Liver (tissue), 8 donors: ENCODE measurements at regions not wholly inside any gene's neighbourhood (a gene's known extent, or its start where the extent isn't known, plus 50 kb on each side); places are given as distances from the start of the nearest gene placed in this dataset.

Source experiments
- DNase-seq: peaks from one replicate; pipeline ENCODE4 v3.0.0-alpha.2; 2017; ENCODE audit warnings: low spot score
- H3K27ac ChIP-seq, 2 donors: one replicate each; pipeline ENCODE4 v1.7.0; 2013; ENCODE audit warnings: inconsistent platforms in 2 of 2, low read length in 2 of 2, control low read depth in 1 of 2, low read depth in 1 of 2, mild to moderate bottlenecking in 1 of 2
- H3K27me3 ChIP-seq, 4 donors: one replicate each; pipeline versions ENCODE4 v1.6.1 to v1.7.0; 2013; ENCODE audit warnings: low read length in 3 of 4, inconsistent platforms in 1 of 4, mild to moderate bottlenecking in 1 of 4, moderate library complexity in 1 of 4; ENCODE audit not compliant: control insufficient read depth in 4 of 4, insufficient read depth in 4 of 4
- H3K36me3 ChIP-seq, 4 donors: one replicate each; pipeline versions ENCODE4 v1.6.1 to v1.7.0; 2013; ENCODE audit warnings: low read length in 3 of 4, mild to moderate bottlenecking in 3 of 4, low read depth in 1 of 4, moderate library complexity in 1 of 4; ENCODE audit not compliant: control insufficient read depth in 4 of 4, insufficient read depth in 3 of 4
- H3K4me1 ChIP-seq, 4 donors: one replicate each; pipeline versions ENCODE4 v1.6.1 to v1.7.0; 2013; ENCODE audit warnings: low read length in 3 of 4, mild to moderate bottlenecking in 3 of 4, moderate library complexity in 1 of 4; ENCODE audit not compliant: control insufficient read depth in 4 of 4, insufficient read depth in 4 of 4
- H3K4me3 ChIP-seq, 3 donors: one replicate each; pipeline versions ENCODE4 v1.6.1 to v1.7.0; 2013; ENCODE audit warnings: low read length in 3 of 3, control low read depth in 1 of 3, low read depth in 1 of 3, mild to moderate bottlenecking in 1 of 3
- H3K9ac ChIP-seq, 2 donors: one replicate each; pipeline ENCODE4 v1.7.0; 2013; ENCODE audit warnings: low read length in 2 of 2, mild to moderate bottlenecking in 2 of 2, moderate library complexity in 2 of 2, control low read depth in 1 of 2, low read depth in 1 of 2
- H3K9me3 ChIP-seq, 4 donors: one replicate each; pipeline versions ENCODE4 v1.6.1 to v1.7.0; 2013; ENCODE audit warnings: low read length in 3 of 4; ENCODE audit not compliant: control insufficient read depth in 4 of 4
- ATF3 ChIP-seq: IDR thresholded peaks from 2 replicates; pipeline ENCODE4 v1.6.1; 2016; ENCODE audit warnings: antibody characterized with exemption
- CTCF ChIP-seq: fragments of 150-350 bp; IDR thresholded peaks from 2 replicates; pipeline ENCODE4 v1.5.1; 2017; ENCODE audit warnings: improper control_type of control experiment, low read depth, low read length; ENCODE audit not compliant: missing input control
- EGR1 ChIP-seq, 2 donors: IDR thresholded peaks; 2 replicates each; pipeline ENCODE4 v1.6.1; 2016 to 2018; ENCODE audit warnings: antibody characterized with exemption in 2 of 2, low read depth in 2 of 2
- FOXA2 ChIP-seq: IDR thresholded peaks from 2 replicates; pipeline ENCODE4 v1.6.1; 2016; ENCODE audit warnings: antibody characterized with exemption
- GABPA ChIP-seq, 2 donors: IDR thresholded peaks in 1 of 2; conservative IDR thresholded peaks in 1 of 2; 2 replicates each; pipeline ENCODE4 v1.6.1; 2016; ENCODE audit warnings: antibody characterized with exemption in 2 of 2, mild to moderate bottlenecking in 1 of 2, moderate library complexity in 1 of 2
- HNF4A ChIP-seq, 2 donors: conservative IDR thresholded peaks; 2 replicates each; pipeline ENCODE4 v1.6.1; 2016; ENCODE audit warnings: antibody characterized with exemption in 2 of 2, mild to moderate bottlenecking in 2 of 2
- HNF4G ChIP-seq: IDR thresholded peaks from 2 replicates; pipeline ENCODE4 v1.6.1; 2016; ENCODE audit warnings: antibody characterized with exemption
- JUND ChIP-seq, 2 donors: IDR thresholded peaks; 2 replicates each; pipeline ENCODE4 v1.6.1; 2016; ENCODE audit warnings: antibody characterized with exemption in 2 of 2
- MAX ChIP-seq: IDR thresholded peaks from 2 replicates; pipeline ENCODE4 v1.6.1; 2016; ENCODE audit warnings: antibody characterized with exemption
- NR2F2 ChIP-seq: IDR thresholded peaks from 2 replicates; pipeline ENCODE4 v1.6.1; 2016; ENCODE audit warnings: antibody characterized with exemption
- RAD21 ChIP-seq, 2 donors: IDR thresholded peaks; 2 replicates each; pipeline ENCODE4 v1.6.1; 2016; ENCODE audit warnings: antibody characterized with exemption in 2 of 2, mild to moderate bottlenecking in 2 of 2
- REST ChIP-seq: IDR thresholded peaks from 2 replicates; pipeline ENCODE4 v1.6.1; 2016; ENCODE audit warnings: antibody characterized with exemption, mild to moderate bottlenecking
- SP1 ChIP-seq: IDR thresholded peaks from 2 replicates; pipeline ENCODE4 v1.6.1; 2018; ENCODE audit warnings: antibody characterized with exemption, mild to moderate bottlenecking
- TAF1 ChIP-seq: conservative IDR thresholded peaks from 2 replicates; pipeline ENCODE4 v1.6.1; 2016; ENCODE audit warnings: antibody characterized with exemption, mild to moderate bottlenecking
- YY1 ChIP-seq: IDR thresholded peaks from 2 replicates; pipeline ENCODE4 v1.6.1; 2016; ENCODE audit warnings: antibody characterized with exemption, mild to moderate bottlenecking
- ZBTB33 ChIP-seq: IDR thresholded peaks from 2 replicates; pipeline ENCODE4 v1.6.1; 2016; ENCODE audit warnings: antibody characterized with exemption
- WGBS: extraction: QIAGEN DNeasy Blood & Tissue Kit; methylation state at CpG from one replicate; pipeline ENCODE4 v1.1.7; 2013; 5-methylcytosine and 5-hydroxymethylcytosine counted together
- donor health status: healthy.
- donor health status: healthy.
- donor health status: healthy.
- donor health status: healthy.
- donor health status: healthy.

- Histone ChIP-seq H3K27me3 (no peaks in the 10 kb centered on the region), H3K36me3 (no peaks in the 10 kb centered on the region), H3K4me1 (no peaks in the 10 kb centered on the region), H3K9ac (no peak overlapping the region), H3K27ac (no peak overlapping the region), H3K9me3 (no peaks in the 10 kb centered on the region), H3K4me3 (no peak overlapping the region)
- TF ChIP-seq CTCF (no peak), EGR1 (IDR thresholded peaks at IDR 0.05; ENCODE audit: low read depth in 2 of 2) (no peak), ZBTB33 (no peak), HNF4A (conservative IDR thresholded peaks at IDR 0.05) (no peak), RAD21 (IDR thresholded peaks at IDR 0.05) (no peak), YY1 (no peak), TAF1 (no peak), HNF4G (no peak), SP1 (no peak), ATF3 (no peak), REST (no peak), FOXA2 (no peak), GABPA (IDR thresholded peaks at IDR 0.05 in 1 of 2, conservative IDR thresholded peaks at IDR 0.05 in 1 of 2) (no peak), MAX (no peak)
- no peak for DNase-seq
These were observed 74.0 kb downstream of the INHBB start for GRCh38 chr2:120419955-120420354.

GRCh38 chr2:120421126-120421829, 75.3 kb downstream of the INHBB start:
- no peak overlapping the region for H3K4me3 ChIP-seq
- WGBS = 88% methylated on average over 12 of the region's 12 CpGs
- no peak for DNase-seq
- no peak overlapping the region for H3K27ac ChIP-seq
- no peak overlapping the region for H3K9ac ChIP-seq
- H3K27me3 ChIP-seq = no peaks in the 10 kb centered on the region
- H3K9me3 ChIP-seq = no peaks in the 10 kb centered on the region
- H3K36me3 ChIP-seq = no peaks in the 10 kb centered on the region
- H3K4me1 ChIP-seq = no peaks in the 10 kb centered on the region
- no peak for TF ChIP-seq GABPA (IDR thresholded peaks at IDR 0.05 in 1 of 2, conservative IDR thresholded peaks at IDR 0.05 in 1 of 2)
- no peak for TF ChIP-seq EGR1 (IDR thresholded peaks at IDR 0.05; ENCODE audit: low read depth in 2 of 2)
- TF ChIP-seq SP1 = no peak
- TF ChIP-seq CTCF = no peak
- TF ChIP-seq ZBTB33 = no peak
- no peak for TF ChIP-seq JUND (IDR thresholded peaks at IDR 0.05)
- TF ChIP-seq HNF4A (conservative IDR thresholded peaks at IDR 0.05) = no peak
- TF ChIP-seq MAX = no peak
- TF ChIP-seq NR2F2 = no peak
- TF ChIP-seq HNF4G = no peak
- TF ChIP-seq ATF3 = no peak
- no peak for TF ChIP-seq YY1
- no peak for TF ChIP-seq TAF1
